GM03348 (cell line): ENCODE measurements at regions not wholly inside any gene's neighbourhood (a gene's known extent, or its start where the extent isn't known, plus 50 kb on each side); places are given as distances from the start of the nearest gene placed in this dataset.

Source experiments
- DNase-seq: peaks from one replicate; pipeline ENCODE4 v3.0.0; 2012; ENCODE audit warnings: low spot score

GRCh38 chr4:182971702-182972101, 54.5 kb upstream of the DCTD start:
- no peak for DNase-seq

- DNase-seq: no peak
These were observed 52.6 kb upstream of the DCTD start for GRCh38 chr4:182969651-182970279.

- no peak for DNase-seq
These were observed 51.9 kb upstream of the DCTD start for GRCh38 chr4:182968917-182969650.

- DNase-seq: no peak
These were observed 50.2 kb upstream of the DCTD start for GRCh38 chr4:182967403-182967802.
